Omental fat pad (tissue), 3 donors: ENCODE measurements at regions not wholly inside any gene's neighbourhood (a gene's known extent, or its start where the extent isn't known, plus 50 kb on each side); places are given as distances from the start of the nearest gene placed in this dataset.

Experiments
- ATAC-seq: fragments of 150-250 bp; one replicate; pipeline ENCODE4 v1.9.1; 2016; ENCODE audit warnings: mild to moderate bottlenecking, moderate library complexity; ENCODE audit not compliant: low FRiP score
- DNase-seq: peaks from one replicate; pipeline ENCODE4 v3.0.0-alpha.2; 2019; ENCODE audit warnings: low spot score
- CTCF ChIP-seq, 3 donors: fragments of 450-650 bp; IDR thresholded peaks; one replicate each; pipeline ENCODE4 v1.5.1; 2016 to 2017; ENCODE audit warnings: antibody characterized with exemption in 3 of 3, mild to moderate bottlenecking in 3 of 3, moderate library complexity in 2 of 3

- ATAC-seq (no peak), DNase-seq (no peak)
- TF ChIP-seq CTCF (IDR thresholded peaks at IDR 0.05): no peak
Measured at GRCh38 chr13:22176968-22177520, 506.2 kb downstream of the FGF9 start.

- TF ChIP-seq CTCF (IDR thresholded peaks at IDR 0.05): no peak
- DNase-seq (no peak), ATAC-seq (no peak)
Measured at GRCh38 chr13:22178878-22179277, 508.0 kb downstream of the FGF9 start.

GRCh38 chr13:22187329-22187728 is 516.5 kb downstream of the FGF9 start:
- no peak for DNase-seq
- no peak for ATAC-seq
- no peak for TF ChIP-seq CTCF (IDR thresholded peaks at IDR 0.05)

DNA sequence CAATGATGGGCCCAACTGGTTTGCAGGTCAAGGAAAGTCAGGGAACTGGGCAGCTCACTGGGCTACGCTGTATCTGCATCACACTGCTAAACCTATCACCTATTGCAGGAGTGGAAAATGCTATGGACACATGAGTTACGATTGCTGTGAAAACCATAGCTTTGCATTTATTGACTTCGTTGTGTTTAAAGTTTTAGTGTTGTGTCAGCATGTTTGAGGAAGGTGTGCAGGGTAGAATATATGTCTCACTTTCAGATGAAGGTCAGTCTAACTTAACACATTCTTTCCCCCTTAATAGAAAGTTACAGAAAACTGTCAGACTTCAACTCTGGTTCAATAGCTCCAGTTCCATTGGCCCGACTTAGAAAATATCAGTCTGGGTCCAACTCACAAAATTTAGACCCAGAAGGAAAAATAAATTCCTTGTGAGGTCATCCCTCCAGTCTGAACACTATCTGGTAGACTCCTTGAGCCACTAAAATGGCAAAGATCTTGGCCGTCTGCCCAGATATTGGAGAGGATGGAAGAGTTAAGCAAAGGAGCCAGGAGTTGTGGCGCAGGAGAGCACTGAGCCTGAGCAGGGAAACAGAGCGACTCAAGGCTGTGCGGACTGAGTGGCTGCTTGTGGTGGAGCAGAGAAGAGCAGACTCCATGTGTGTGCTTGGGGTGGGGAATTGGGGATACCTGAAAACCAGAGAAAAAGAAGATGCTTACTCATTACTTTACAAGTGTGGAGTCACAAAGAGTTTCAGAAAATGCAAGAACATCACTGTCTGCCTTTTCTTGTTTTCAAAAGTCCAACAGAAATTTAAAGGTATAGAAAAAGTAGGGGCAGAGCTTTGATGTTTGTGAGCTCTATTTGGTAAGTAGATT is 518.5 kb downstream of the FGF9 start:
- DNase-seq (no peak), ATAC-seq (no peak)
- no peak for TF ChIP-seq CTCF (IDR thresholded peaks at IDR 0.05)

DNA sequence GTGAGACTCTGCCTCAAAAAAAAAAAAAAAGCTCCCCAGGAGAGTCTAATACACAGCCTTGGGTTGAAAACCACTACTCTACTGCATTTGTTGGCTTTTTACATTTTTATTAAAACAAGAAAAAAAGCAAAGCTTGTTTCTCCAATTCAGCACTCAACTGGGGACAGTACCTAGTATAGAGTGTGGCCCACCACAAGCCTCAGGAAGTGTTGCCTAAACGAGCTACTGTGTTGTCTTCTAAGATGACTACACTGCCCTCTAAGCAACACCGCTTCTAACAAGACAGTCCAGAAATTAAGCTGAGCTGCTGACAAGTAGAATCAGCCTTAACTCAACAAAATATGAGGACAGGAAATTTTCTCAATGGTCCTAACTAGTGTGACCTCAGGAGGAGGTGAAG is 522.2 kb downstream of the FGF9 start:
- no peak for TF ChIP-seq CTCF (IDR thresholded peaks at IDR 0.05)
- DNase-seq: no peak
- no peak for ATAC-seq

DNA sequence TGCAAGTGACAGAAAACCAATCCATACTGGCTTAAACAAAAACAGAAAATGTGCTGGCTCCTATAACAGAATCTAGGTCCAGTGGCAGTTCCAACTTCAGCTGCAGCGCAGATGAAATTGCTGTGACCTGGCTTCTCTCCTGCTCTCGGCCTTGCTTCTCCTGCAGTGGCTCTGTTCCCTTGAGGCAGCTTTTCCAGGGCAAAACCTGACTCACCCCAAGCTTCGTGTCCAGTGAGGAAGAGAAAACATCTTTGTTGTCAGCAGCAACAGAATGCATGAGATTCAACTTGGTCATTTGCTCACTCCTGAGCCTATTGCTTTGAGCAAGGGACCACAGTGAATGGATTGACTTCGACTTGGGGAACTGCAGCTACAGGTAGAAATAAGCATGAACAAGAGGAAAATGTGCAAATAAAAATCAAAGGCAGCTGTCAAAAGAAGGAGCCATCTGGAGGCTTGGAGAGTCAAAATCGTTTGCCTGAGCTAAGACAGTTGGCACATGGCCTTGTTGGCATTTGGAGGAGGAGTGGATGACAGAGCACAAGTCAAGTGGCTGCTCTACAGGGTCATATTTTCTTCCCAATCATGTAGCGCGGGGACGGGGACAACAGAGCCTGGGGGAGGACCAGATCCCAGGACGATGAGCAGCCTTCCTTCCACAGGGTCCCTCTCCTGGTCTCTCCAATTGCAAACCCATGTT is 523.4 kb downstream of the FGF9 start:
- ATAC-seq (no peak), DNase-seq (no peak)
- TF ChIP-seq CTCF (IDR thresholded peaks at IDR 0.05): no peak
